ENCODE measurements at regions not wholly inside any gene's neighbourhood (a gene's known extent, or its start where the extent isn't known, plus 50 kb on each side); places are given as distances from the start of the nearest gene placed in this dataset.

GRCh38 chr11:44463751-44464150, 101.7 kb upstream of the CD82 start:
- BruUV-seq (replicated peaks) = no TSS peak
- intact Hi-C loops (cut with micrococcal nuclease; ENCODE audit: unreplicated experiment) = no loop called here
- no peaks in the 10 kb centered on the region; the same call in 1 of the 2 replicates for H3K27me3 ChIP-seq (ENCODE audit: control insufficient read depth, insufficient read depth, low read length)
- ATAC-seq (no peak), DNase-seq (ENCODE audit: low read depth, low spot score) (no peak)
- TF ChIP-seq SIN3A (IDR thresholded peaks at IDR 0.05; ENCODE audit: borderline replicate concordance, insufficient read depth, low read depth, low read length) (no peak), POLR2AphosphoS5 (IDR thresholded peaks at IDR 0.05; ENCODE audit: low read depth, low read length) (no peak), CTCF (IDR thresholded peaks at IDR 0.05) (no peak), TCF7L2 (IDR thresholded peaks at IDR 0.05; ENCODE audit: low read depth, low read length) (no peak), REST (IDR thresholded peaks at IDR 0.05; ENCODE audit: insufficient read depth in 1 of 2, low read depth in 2 of 2, low read length in 1 of 2) (no peak)
- no peaks in the 10 kb centered on the region for H3K9me3 ChIP-seq (ENCODE audit: control insufficient read depth, insufficient read depth, low read depth, low read length)
- ChIA-PET CTCF (no interaction called here), POLR2A (no interaction called here)
- no peaks in the 10 kb centered on the region for H3K36me3 ChIP-seq (ENCODE audit: control insufficient read depth, insufficient read depth, low read length)
- H3K4me3 ChIP-seq (ENCODE audit: low read depth in 2 of 2, low read length in 2 of 2) = no peak overlapping the region
- H3K4me1 ChIP-seq (ENCODE audit: control insufficient read depth, insufficient read depth, low read length) = no peaks in the 10 kb centered on the region
- H3K27ac ChIP-seq (ENCODE audit: low read length) = no peak overlapping the region
- in situ Hi-C loops (cut with HindIII; ENCODE audit: low pct_unique_long_range_greater_than_20kb, low sequenced_read_pairs) = no loop called here

GRCh38 chr11:44464741-44465140, 100.7 kb upstream of the CD82 start:
- CTCF ChIA-PET = no interaction called here
- H3K4me3 ChIP-seq (ENCODE audit: low read depth in 2 of 2, low read length in 2 of 2) = no peak overlapping the region
- H3K27me3 ChIP-seq (ENCODE audit: control insufficient read depth, insufficient read depth, low read length) = peaks cover 3% of the 10 kb centered on the region; the same call in 1 of the 2 replicates
- TF ChIP-seq SIN3A (IDR thresholded peaks at IDR 0.05; ENCODE audit: borderline replicate concordance, insufficient read depth, low read depth, low read length) = no peak
- TF ChIP-seq POLR2AphosphoS5 (IDR thresholded peaks at IDR 0.05; ENCODE audit: low read depth, low read length) = no peak
- TF ChIP-seq REST (IDR thresholded peaks at IDR 0.05; ENCODE audit: insufficient read depth in 1 of 2, low read depth in 2 of 2, low read length in 1 of 2) = no peak
- no peak for TF ChIP-seq TCF7L2 (IDR thresholded peaks at IDR 0.05; ENCODE audit: low read depth, low read length)
- no peak for TF ChIP-seq CTCF (IDR thresholded peaks at IDR 0.05)
- no peaks in the 10 kb centered on the region for H3K36me3 ChIP-seq (ENCODE audit: control insufficient read depth, insufficient read depth, low read length)
- DNase-seq (ENCODE audit: low read depth, low spot score) = no peak
- POLR2A ChIA-PET = no interaction called here
- no peaks in the 10 kb centered on the region for H3K9me3 ChIP-seq (ENCODE audit: control insufficient read depth, insufficient read depth, low read depth, low read length)
- in situ Hi-C loops (cut with HindIII; ENCODE audit: low pct_unique_long_range_greater_than_20kb, low sequenced_read_pairs) (no loop called here), intact Hi-C loops (cut with micrococcal nuclease; ENCODE audit: unreplicated experiment) (no loop called here)
- ATAC-seq = no peak
- H3K27ac ChIP-seq (ENCODE audit: low read length) = no peak overlapping the region
- H3K4me1 ChIP-seq (ENCODE audit: control insufficient read depth, insufficient read depth, low read length) = no peaks in the 10 kb centered on the region
- no TSS peak for BruUV-seq (replicated peaks)

All from Panc1 (cell line).